G401.6 (cell line): ENCODE measurements at regions not wholly inside any gene's neighbourhood (a gene's known extent, or its start where the extent isn't known, plus 50 kb on each side); places are given as distances from the start of the nearest gene placed in this dataset.
"Not testable (repeated sequence)": the region's sequence is repeated elsewhere in the genome, so short reads cannot be mapped to it uniquely, and the experiment has no call there.

Source experiments
- FAIRE-seq: peaks from 2 replicates; lab custom pipeline; 2012; peaks lifted over from hg19 to GRCh38; lab: Jason Lieb, UNC

- no peak for FAIRE-seq
Measured at GRCh38 chr2:238600506-238601432, 174.0 kb downstream of the ASB1 start.

- no peak for FAIRE-seq
Measured at GRCh38 chr2:238601433-238602222, 174.9 kb downstream of the ASB1 start.

DNA sequence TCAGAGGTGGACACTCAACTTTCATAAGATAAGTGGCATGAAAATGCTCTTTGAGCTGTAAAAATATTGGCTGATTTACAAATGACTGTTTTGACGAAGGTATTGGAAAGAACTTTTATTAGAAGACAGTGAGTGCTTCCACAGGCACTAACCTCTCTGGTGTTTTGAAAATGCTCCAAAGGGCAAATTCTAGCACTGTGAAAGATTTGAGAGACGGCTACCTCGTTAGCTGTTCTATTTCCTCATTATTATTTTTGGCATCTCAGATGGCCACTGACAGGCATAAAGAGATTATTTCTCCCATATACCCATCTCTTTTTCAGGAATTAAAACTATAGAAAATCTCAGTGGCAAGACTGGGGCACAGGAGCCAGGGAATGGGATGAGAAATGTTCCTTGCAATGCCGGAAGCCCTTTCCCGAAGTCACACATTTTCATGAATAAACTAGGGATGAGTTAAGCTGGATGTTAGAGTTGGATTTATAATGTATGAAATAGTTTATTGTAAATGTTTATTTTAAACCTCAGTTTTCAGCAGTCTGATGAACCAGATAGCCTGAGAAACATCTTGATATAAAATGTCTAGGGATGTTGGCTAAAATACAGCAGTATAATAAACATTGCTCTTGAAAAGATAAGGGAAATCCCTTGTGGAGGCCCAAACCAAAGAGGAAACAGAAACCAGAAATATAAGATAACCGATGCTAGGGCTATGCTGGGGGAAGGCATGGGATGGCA lies 175.7 kb downstream of the ASB1 start:
- FAIRE-seq, result no peak

- no peak for FAIRE-seq
Measured at GRCh38 chr2:238603596-238603995, 176.9 kb downstream of the ASB1 start.

GRCh38 chr2:238606311-238606710 lies 179.6 kb downstream of the ASB1 start:
- FAIRE-seq, result no peak

DNA sequence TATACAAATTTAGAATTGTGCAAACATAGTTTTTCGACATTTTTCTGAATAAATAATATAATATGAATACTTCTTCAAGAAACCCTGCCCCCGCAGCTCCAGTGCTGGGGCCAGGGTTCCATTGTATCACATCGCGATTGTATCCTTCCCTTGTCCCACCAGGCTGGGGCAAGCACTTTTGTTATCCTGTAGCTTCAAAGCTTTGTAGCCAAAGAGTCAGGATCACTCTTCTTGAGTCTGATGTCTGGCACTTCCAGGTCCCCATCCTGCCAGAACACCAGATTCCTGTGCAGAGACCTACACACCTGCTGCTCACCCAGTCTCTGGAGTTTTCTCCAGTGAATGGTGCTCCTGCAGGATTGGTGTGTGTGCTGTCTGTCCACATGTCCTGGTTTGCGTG lies 186.9 kb downstream of the ASB1 start:
- no peak for FAIRE-seq

- no peak for FAIRE-seq
Measured at GRCh38 chr2:238614376-238614775, 187.6 kb downstream of the ASB1 start.

DNA sequence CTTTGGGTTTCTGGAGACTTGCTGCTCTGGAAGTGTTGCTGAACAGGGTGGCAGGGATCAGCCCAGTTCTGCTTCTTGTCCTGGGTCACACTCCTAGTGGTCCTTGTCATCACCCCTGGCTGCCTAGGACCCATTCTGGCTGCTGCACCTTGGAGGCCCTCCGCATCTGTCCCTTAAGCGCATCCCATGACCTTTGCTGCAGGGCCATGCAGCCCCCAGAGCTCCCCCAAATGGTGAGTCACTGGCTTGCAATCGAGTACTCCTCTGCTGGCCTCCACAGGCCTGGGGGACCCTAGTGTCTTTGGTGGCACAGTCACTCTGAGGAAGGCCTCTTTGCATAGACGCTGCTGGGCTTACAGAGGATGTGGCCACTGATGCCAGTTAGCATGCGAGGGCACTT lies 188.5 kb downstream of the ASB1 start:
- FAIRE-seq, result no peak

DNA sequence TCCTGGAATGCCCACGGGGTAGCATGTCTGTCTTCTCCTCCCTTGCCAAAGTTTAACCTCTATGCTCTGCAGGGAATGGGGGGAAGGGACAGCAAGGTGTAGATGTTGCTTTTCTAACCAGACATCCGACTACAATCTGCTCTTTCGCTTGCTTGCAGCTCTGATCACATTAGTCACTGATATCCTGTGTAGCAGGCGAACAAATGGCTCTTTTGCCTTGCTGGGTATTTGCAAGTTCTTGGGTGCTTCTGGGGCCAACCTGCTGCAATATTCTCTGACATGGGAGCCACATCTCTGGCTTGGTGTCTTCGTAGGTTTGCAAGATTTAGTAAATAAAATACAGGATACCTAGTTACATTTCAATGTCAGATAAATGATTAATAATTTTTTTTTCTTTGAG lies 190.0 kb downstream of the ASB1 start:
- FAIRE-seq, result no peak

GRCh38 chr2:238618494-238619283 lies 192.0 kb downstream of the ASB1 start:
- not testable (repeated sequence) for FAIRE-seq

- FAIRE-seq, result no peak
Measured at GRCh38 chr2:238627899-238628298, 201.2 kb downstream of the ASB1 start.

DNA sequence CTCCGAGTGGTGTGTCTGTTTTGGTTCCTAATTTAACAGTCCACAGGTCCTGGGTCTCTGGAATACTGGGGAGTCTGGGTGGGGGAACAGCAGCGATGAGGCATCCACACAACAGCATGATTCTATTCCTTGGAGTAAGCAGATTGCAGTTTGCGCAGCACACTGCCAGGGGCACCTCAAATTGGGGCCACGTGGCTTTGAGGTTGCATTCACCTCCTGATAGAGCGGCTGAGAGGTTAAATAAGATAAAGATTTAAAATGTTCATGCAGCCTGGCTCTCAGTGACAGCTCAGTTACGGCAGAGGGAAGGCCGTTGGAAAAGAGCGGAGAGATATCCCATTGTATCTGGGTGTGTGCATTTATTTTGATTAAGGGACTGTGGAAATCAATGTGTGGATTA lies 202.3 kb downstream of the ASB1 start:
- no peak for FAIRE-seq

- FAIRE-seq, result no peak
Measured at GRCh38 chr2:238631491-238632180, 204.9 kb downstream of the ASB1 start.

DNA sequence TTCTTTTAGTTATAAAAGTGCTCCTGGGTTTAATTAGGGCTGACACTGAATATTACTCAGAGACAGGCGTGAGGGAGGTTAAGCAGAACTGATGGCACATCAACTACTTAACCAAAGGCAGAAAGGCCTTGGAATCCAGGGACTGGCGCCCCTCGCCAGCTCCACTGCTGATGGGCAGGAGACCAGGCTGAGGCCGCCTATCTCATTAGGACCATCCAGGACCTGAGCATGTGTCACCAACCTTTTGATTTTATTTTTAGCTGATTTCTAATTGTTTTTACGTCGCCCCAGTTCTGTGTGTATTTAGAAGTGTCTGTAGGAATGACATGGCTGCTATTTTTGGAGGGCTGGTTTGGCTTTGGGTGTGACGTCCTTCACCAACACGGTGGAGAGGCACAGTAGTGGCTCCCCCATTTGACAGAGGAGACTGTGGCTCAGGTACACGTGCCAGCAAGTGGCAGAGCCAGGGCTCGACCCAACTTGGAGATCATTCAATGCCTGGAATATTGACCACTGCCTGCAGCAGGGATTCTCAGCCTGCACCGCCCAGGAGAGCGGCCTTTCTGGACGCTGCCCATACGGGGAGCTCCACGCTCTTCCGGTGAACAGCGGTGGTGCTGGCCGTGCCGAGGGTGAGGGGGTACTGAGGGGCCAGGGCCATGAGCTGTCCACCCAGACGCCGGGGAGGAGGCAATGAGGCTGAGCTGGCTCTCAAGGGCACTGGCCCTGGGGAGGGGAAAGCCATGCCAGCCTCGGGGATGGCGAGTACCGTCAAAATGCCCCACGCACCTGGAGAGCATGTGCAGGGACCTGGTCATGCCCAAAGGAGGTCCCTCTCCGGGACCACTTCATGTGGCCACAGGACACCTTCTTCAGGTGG lies 205.7 kb downstream of the ASB1 start:
- no peak for FAIRE-seq

DNA sequence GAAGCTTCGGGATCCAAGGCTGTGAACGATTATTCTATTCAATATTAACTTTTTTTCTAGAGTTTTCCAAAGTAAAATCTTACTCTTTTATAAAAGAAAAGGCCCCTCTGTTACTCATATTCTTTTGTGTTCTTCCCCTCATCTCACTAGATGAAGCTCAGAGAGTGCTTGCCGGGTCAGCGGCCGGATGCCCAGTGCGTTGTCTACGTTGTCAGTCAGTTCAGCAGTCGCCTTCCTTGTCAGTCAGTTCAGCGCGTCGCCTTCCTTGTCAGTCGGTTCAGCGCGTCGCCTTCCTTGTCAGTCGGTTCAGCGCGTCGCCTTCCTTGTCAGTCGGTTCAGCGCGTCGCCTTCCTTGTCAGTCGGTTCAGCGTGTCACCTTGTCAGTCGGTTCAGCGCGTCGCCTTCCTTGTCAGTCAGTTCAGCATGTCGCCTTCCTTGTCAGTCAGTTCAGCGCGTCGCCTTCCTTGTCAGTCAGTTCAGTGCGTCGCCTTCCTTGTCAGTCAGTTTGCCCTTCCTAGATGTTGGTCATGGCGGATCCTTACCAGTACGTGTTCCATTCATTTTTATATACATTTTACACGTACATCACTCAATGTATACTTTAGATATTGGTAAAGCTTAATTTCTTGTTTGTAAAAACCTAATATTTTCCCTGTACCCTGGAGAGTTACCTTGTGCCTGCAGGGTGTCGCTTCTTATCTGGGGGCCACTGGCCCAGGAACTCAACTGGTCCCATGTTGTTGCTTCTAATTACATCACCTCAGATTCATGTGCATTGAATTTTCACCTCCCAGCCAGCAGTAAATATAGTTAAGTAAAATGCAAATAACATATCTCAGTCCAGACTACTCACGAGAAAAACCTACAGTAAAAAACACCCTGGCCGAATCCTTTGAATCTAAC lies 206.9 kb downstream of the ASB1 start:
- no peak for FAIRE-seq

DNA sequence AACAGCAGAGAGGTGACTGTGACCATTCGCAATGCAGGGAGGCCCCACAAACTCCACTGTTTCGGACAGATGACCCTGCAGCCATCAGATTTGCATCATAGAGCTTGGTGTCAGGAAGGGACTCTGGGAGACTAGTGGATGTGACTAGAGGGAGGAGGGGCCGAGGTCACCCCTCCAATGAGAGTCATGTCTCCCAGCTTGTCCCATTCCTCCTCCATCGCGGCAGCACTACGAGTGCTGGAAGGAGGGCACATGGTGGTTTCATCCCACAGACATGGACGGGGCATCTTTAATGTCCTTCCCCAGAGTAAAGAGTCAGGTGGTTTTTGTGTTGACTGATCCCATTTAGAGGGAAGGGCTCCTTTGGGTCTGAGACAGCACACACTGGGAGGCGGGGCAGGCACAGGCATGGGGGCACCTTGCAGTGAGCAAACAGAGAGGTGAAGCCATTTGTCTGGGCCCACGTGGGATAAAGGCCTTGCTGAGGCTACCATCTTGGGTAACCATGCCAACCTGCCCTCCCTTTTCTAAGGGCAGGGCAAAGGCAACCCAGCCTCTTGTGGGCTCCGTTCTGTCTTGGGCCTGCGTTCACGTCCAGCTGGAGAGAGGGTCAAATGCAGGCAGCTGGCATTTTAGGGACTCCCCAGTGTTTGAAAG lies 208.1 kb downstream of the ASB1 start:
- FAIRE-seq, result no peak

- no peak for FAIRE-seq
Measured at GRCh38 chr2:238635647-238636051, 208.9 kb downstream of the ASB1 start.

- FAIRE-seq, result no peak
Measured at GRCh38 chr2:238636269-238637073, 209.7 kb downstream of the ASB1 start.
